T47D (cell line): ENCODE measurements at regions not wholly inside any gene's neighbourhood (a gene's known extent, or its start where the extent isn't known, plus 50 kb on each side); places are given as distances from the start of the nearest gene placed in this dataset.

Experiments used
- DNase-seq, 2 experiments: peaks; one replicate each; pipeline versions ENCODE4 v3.0.0 to v3.0.0-alpha.2; 2011 to 2012; ENCODE audit warnings: low read depth in 1 of 2, low spot score in 1 of 2
- JUND ChIP-seq: IDR thresholded peaks from 2 replicates; pipeline ENCODE4 v1.6.1; 2012; ENCODE audit warnings: low read depth
- in situ Hi-C: cut with HindIII; loops from 2 replicates; pipeline ENCODE4 v1.10.0; 2016; ENCODE audit warnings: low sequenced_read_pairs, low pct_unique_long_range_greater_than_20kb

GRCh38 chr12:126883697-126884096 lies 1383.3 kb upstream of the TMEM132C start:
- no peak for DNase-seq
- in situ Hi-C loops: no loop called here
- no peak for TF ChIP-seq JUND

GRCh38 chr12:126889501-126889900 lies 1377.5 kb upstream of the TMEM132C start:
- in situ Hi-C loops: no loop called here

GRCh38 chr12:126890097-126890496 lies 1376.9 kb upstream of the TMEM132C start:
- TF ChIP-seq JUND: no peak
- in situ Hi-C loops: no loop called here
- DNase-seq: no peak

More at GRCh38 chr12:126889501-126889900, 1377.5 kb upstream of the TMEM132C start:
- no peak for TF ChIP-seq JUND
- no peak for DNase-seq

GRCh38 chr12:126891789-126892188 lies 1375.2 kb upstream of the TMEM132C start:
- in situ Hi-C loops: no loop called here
- peak in 1 of 2 experiments; percentile 21 for DNase-seq
- no peak for TF ChIP-seq JUND

- in situ Hi-C loops: no loop called here
- no peak for TF ChIP-seq JUND
- peak in 1 of 2 experiments; percentile 38 for DNase-seq
These were observed 1370.7 kb upstream of the TMEM132C start for GRCh38 chr12:126895951-126896913.

GRCh38 chr12:126897102-126897501 lies 1369.9 kb upstream of the TMEM132C start:
- TF ChIP-seq JUND: no peak
- in situ Hi-C loops: no loop called here
- DNase-seq: no peak

- in situ Hi-C loops: no loop called here
- DNase-seq: no peak
- no peak for TF ChIP-seq JUND
These were observed 1369.2 kb upstream of the TMEM132C start for GRCh38 chr12:126897778-126898177.

GRCh38 chr12:126898562-126898961 lies 1368.4 kb upstream of the TMEM132C start:
- TF ChIP-seq JUND: no peak
- no peak for DNase-seq
- in situ Hi-C loops: no loop called here

- in situ Hi-C loops: no loop called here
- DNase-seq: peak in 1 of 2 experiments; percentile 16
- no peak for TF ChIP-seq JUND
These were observed 1366.8 kb upstream of the TMEM132C start for GRCh38 chr12:126899926-126900792.

- DNase-seq: no peak
- no peak for TF ChIP-seq JUND
- in situ Hi-C loops: no loop called here
These were observed 1363.7 kb upstream of the TMEM132C start for GRCh38 chr12:126903027-126903876.

GRCh38 chr12:126905752-126906151 lies 1361.2 kb upstream of the TMEM132C start:
- no peak for DNase-seq
- in situ Hi-C loops: no loop called here
- TF ChIP-seq JUND: no peak
